NCI-H187 (cell line): ENCODE measurements at regions not wholly inside any gene's neighbourhood (a gene's known extent, or its start where the extent isn't known, plus 50 kb on each side); places are given as distances from the start of the nearest gene placed in this dataset.

ENCODE experiments used
- DNase-seq, 2 experiments: peaks; one replicate each; lab custom pipeline; 2025; lab: John Stamatoyannopoulos, UW

GRCh38 chr1:216984536-216984935 is 261.3 kb upstream of the ESRRG start:
- no peak for DNase-seq

DNA sequence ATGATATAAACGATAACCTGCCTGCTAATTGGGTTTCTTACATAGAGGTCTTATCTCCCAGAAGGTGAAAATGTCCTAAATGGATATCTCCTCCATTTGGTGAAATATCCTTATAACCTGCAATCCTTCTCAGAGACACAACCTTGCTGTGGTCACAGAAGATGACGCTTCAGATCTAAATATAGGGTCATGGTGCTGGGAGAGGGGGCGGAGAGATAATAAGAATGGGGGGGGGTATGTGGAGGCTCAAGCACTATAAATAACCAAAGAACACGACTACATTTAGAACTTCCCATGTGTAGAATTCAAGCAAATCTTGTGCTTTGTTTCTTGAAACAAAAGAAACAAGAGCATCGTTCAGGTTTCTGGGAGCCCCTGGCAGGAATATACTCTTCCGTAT is 260.6 kb upstream of the ESRRG start:
- DNase-seq, result no peak

GRCh38 chr1:216961516-216961915 is 238.3 kb upstream of the ESRRG start:
- DNase-seq, result no peak

DNA sequence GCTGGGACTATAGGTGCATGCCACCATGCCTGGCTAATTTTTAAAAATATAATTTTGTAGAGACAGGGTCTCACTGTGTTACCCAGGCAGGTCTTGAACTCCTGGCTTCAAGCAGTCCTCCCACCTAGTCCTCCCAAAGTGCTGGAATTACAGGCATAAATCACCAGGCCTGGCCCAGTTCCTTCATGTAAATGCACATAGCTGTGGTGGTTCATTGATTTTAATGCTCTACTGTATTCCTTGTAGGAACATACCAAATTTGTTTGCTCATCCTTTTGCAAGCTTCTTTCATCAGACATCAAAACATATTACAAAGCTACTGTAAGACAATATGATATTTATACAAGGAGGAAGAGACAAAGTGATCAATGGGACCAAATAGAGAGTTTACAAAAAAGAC is 237.5 kb upstream of the ESRRG start:
- DNase-seq, result no peak

DNA sequence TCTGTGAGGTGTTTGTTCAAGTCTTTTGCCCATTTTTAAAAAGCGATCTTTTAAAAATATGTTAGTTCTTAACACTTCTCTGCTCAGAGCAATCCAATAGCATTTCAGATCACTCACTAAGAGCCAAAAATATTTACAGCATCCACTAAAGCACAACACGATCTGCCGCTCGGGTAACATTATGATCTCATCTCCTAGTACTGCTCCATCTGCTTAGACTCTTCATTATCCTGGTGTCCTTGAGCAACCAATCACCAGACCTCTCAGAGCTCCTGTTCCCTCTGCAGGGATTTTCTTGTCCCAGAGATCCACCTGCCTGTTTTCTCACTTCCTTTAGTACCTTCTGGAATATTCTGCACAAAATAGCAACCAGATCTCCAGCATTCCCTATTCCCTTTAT is 235.3 kb upstream of the ESRRG start:
- no peak for DNase-seq

GRCh38 chr1:216953495-216953894 is 230.3 kb upstream of the ESRRG start:
- no peak for DNase-seq

- no peak for DNase-seq
These were observed 229.6 kb upstream of the ESRRG start for GRCh38 chr1:216952864-216953263.

- DNase-seq, result no peak
These were observed 222.4 kb upstream of the ESRRG start for GRCh38 chr1:216945538-216946080.

GRCh38 chr1:216944864-216945510 is 221.8 kb upstream of the ESRRG start:
- DNase-seq, result no peak

DNA sequence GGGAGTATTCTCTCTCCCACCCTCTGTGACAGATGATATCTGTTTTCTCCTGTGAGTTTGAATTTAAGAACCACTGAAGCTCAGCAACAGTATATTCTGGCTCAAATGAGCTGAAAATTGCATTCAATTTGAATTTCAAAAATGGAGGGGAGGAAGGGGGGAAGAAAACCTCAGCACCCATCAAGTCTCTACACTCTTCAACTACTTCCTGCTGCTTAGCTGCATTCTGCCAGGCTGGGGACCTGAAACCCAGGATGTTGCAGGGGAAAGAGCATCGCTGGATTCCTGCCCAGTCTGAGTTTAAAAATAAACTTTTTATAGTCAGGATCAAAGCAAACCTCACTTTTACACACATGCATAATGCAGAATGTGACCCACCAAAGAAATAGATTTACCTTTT is 214.3 kb upstream of the ESRRG start:
- no peak for DNase-seq

- no peak for DNase-seq
These were observed 213.6 kb upstream of the ESRRG start for GRCh38 chr1:216936779-216937178.

GRCh38 chr1:216935901-216936300 is 212.7 kb upstream of the ESRRG start:
- no peak for DNase-seq

DNA sequence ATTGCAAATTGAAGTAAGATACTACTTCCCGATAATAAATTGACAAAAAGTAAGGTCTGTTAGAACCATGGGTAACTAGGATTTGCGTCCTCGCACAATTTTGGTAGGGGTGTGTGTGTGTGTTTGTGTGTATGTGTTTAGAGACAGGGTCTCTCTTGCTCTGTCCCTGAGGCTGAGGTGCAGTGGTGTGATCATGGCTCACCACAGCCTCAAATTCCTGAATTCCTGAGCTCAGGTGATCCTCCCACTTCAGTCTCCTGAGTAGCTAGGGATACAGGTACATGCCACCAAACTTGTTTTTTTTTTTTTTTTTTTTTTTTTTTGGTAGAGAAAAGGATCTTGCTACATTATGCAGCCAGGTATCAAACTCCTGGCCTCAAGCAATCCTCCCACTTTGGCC is 209.2 kb upstream of the ESRRG start:
- no peak for DNase-seq

DNA sequence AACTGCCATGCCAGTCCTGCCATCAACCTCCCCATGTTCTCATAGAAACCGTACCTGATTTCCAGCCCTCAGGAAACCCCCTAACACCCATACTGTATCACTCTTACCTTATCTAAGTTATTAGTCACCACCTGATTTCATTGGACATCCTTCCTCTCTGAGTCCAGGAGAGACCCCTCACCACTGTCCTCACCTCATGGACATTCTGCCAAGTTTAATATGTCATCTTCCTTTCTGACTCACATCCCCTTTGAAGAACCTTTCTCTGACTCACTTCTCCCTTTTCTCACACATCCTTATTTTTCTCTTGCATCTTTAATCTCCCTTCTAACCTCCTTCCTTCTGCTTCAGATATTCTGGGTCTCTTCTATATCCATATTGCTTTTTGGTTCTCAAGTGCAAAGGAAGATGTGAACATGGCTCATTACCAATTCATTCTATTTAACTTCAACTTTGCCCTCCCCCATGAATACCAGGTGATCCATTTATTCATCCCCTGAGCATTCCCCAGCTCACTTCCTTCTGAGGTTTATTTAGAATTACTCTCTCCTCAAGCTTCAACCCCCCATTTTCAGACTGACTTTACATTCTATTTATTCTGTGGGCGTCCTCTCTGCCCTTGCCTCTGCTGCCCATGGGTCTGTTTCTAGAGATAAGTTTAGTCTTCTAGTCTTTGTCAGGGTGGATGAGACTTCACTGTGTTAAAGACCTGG is 206.8 kb upstream of the ESRRG start:
- DNase-seq, result no peak

GRCh38 chr1:216927633-216928032 is 204.4 kb upstream of the ESRRG start:
- no peak for DNase-seq

GRCh38 chr1:216926720-216927510 is 203.7 kb upstream of the ESRRG start:
- no peak for DNase-seq

- DNase-seq, result no peak
These were observed 202.9 kb upstream of the ESRRG start for GRCh38 chr1:216925962-216926625.

GRCh38 chr1:216924732-216925131 is 201.5 kb upstream of the ESRRG start:
- no peak for DNase-seq

GRCh38 chr1:216923601-216924000 is 200.4 kb upstream of the ESRRG start:
- no peak for DNase-seq

DNA sequence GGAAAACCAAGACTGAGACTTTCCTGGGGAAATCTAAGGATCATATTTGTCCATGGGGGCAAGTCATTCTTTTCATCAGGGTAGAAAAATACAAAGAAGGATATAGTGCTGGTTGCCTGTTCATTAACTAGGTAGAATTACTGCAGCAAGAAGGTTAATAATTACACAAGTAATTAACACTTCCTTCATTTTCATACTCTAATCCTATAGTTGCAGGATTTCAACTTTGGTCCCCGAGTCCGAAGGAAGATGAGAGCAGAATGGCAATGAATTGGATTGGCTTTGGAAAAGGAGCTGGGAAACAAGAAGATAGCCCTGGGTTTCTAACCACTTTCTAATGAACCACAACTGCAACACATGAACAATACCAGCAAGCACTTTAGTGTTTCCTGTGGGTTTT is 199.2 kb upstream of the ESRRG start:
- DNase-seq, result no peak

DNA sequence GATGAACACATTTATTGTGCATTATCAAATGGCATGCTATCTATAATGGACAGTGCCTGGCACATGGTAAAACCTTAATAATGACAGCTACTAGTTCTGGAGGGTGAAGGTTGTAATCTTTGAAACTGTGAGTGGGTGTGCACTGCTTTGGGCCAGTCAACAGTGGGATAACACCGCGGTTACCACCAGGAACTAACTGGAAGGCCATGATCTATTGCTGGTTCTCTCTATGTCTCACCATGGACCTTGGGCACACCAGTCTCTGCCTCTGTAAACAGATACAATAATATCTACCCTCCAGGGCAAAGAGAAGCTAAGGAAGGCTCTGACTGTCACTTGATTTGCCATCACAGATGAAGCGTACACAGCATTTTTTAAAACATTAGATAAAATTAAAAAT is 198.6 kb upstream of the ESRRG start:
- DNase-seq, result no peak
